Trophoblast cell (in vitro differentiated cells and primary cell): ENCODE measurements at regions not wholly inside any gene's neighbourhood (a gene's known extent, or its start where the extent isn't known, plus 50 kb on each side); places are given as distances from the start of the nearest gene placed in this dataset.

Experiments used
- DNase-seq, 2 donors: peaks; one replicate each; pipeline ENCODE4 v3.0.0-alpha.2; 2016
- H2AFZ ChIP-seq: 2 replicates; pipeline ENCODE4 v1.6.1; 2013; ENCODE audit warnings: low read length, moderate library complexity, mild to moderate bottlenecking; ENCODE audit not compliant: insufficient read depth, poor library complexity
- H2AK5ac ChIP-seq: 2 replicates; pipeline ENCODE4 v1.6.1; 2013; ENCODE audit warnings: mild to moderate bottlenecking, low read length
- H2BK120ac ChIP-seq: 2 replicates; pipeline ENCODE4 v1.6.1; 2013; ENCODE audit warnings: low read length, mild to moderate bottlenecking, moderate library complexity; ENCODE audit not compliant: insufficient read depth, poor library complexity
- H2BK12ac ChIP-seq: 2 replicates; pipeline ENCODE4 v1.6.1; 2013; ENCODE audit warnings: mild to moderate bottlenecking, low read length, moderate library complexity
- H2BK5ac ChIP-seq: 2 replicates; pipeline ENCODE4 v1.6.1; 2013; ENCODE audit warnings: low read length, low read depth, moderate library complexity, mild to moderate bottlenecking; ENCODE audit not compliant: poor library complexity
- H3K14ac ChIP-seq: 2 replicates; pipeline ENCODE4 v1.6.1; 2013; ENCODE audit warnings: mild to moderate bottlenecking, low read length
- H3K18ac ChIP-seq: 2 replicates; pipeline ENCODE4 v1.6.1; 2013; ENCODE audit warnings: mild to moderate bottlenecking, low read length
- H3K23ac ChIP-seq: 2 replicates; pipeline ENCODE4 v1.6.1; 2013; ENCODE audit warnings: low read length
- H3K27ac ChIP-seq: 2 replicates; pipeline ENCODE4 v1.5.1; 2013; ENCODE audit warnings: low read depth, mild to moderate bottlenecking, inconsistent platforms, low read length, moderate library complexity
- H3K27me3 ChIP-seq: 2 replicates; pipeline ENCODE4 v1.6.1; 2013; ENCODE audit warnings: inconsistent platforms, mild to moderate bottlenecking, low read length, moderate library complexity; ENCODE audit not compliant: insufficient read depth
- H3K36me3 ChIP-seq, 2 experiments: 1 replicate in 1 of 2; 2 replicates in 1 of 2; pipeline ENCODE4 v1.6.1; 2013; ENCODE audit warnings: low read length in 2 of 2, mild to moderate bottlenecking in 2 of 2, moderate library complexity in 1 of 2; ENCODE audit not compliant: insufficient read depth in 2 of 2, control insufficient read depth in 1 of 2
- H3K4ac ChIP-seq: 2 replicates; pipeline ENCODE4 v1.6.1; 2013; ENCODE audit warnings: low read depth, mild to moderate bottlenecking, low read length, moderate library complexity
- H3K4me1 ChIP-seq, 2 experiments: 1 replicate in 1 of 2; 2 replicates in 1 of 2; pipeline ENCODE4 v1.6.1; 2013; ENCODE audit warnings: low read length in 2 of 2, mild to moderate bottlenecking in 2 of 2, moderate library complexity in 1 of 2; ENCODE audit not compliant: insufficient read depth in 2 of 2, control insufficient read depth in 1 of 2
- H3K4me2 ChIP-seq: 2 replicates; pipeline ENCODE4 v1.6.1; 2013; ENCODE audit warnings: inconsistent platforms, mild to moderate bottlenecking, low read length, moderate library complexity
- H3K4me3 ChIP-seq: 2 replicates; pipeline ENCODE4 v1.5.1; 2013; ENCODE audit warnings: mild to moderate bottlenecking, low read depth, low read length, inconsistent platforms
- H3K79me1 ChIP-seq: one replicate; pipeline ENCODE4 v1.6.1; 2013; ENCODE audit warnings: low read length
- H3K79me2 ChIP-seq: 2 replicates; pipeline ENCODE4 v1.6.1; 2013; ENCODE audit warnings: low read length, mild to moderate bottlenecking; ENCODE audit not compliant: control insufficient read depth, insufficient read depth, poor library complexity
- H3K9ac ChIP-seq: 2 replicates; pipeline ENCODE4 v1.6.1; 2013; ENCODE audit warnings: mild to moderate bottlenecking, low read length
- H3K9me3 ChIP-seq: 2 replicates; pipeline ENCODE4 v1.6.1; 2013; ENCODE audit warnings: low read depth, mild to moderate bottlenecking, control low read depth, inconsistent platforms, low read length; ENCODE audit not compliant: insufficient read depth
- H4K12ac ChIP-seq: 2 replicates; pipeline ENCODE4 v1.6.1; 2013; ENCODE audit warnings: low read depth, mild to moderate bottlenecking, low read length, moderate library complexity
- H4K8ac ChIP-seq: 2 replicates; pipeline ENCODE4 v1.6.1; 2013; ENCODE audit warnings: low read depth, mild to moderate bottlenecking, low read length, moderate library complexity
- H4K91ac ChIP-seq: one replicate; pipeline ENCODE4 v1.6.1; 2013; ENCODE audit warnings: low read depth, mild to moderate bottlenecking, low read length, moderate library complexity
- WGBS: extraction: QIAGEN DNeasy Blood & Tissue Kit; methylation state at CpG from one replicate; pipeline ENCODE4 v1.1.7; 2013; ENCODE audit warnings: missing lambda C conversion rate; ENCODE audit not compliant: insufficient read length, insufficient coverage; ENCODE audit errors: extremely low coverage; 5-methylcytosine and 5-hydroxymethylcytosine counted together

DNA sequence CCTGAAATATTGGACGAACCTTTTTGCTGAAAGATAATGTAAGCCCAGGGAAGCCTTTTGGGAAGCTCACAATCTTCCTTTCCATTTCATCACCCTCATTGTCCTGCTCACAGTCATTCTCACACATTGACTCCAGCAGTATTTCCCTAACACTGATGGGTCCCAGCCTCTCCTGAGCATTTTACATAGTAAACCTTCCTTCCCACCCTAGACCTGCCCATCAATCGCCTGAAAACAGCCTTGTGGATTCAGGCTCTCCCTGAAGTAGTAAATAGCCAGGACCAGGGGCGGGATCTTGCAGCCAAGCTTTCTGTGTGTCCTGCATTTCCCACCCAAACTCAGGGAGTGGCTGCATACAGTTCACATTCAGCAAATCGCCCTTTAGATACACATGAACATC lies 149.9 kb downstream of the CYRIA start:
- Histone ChIP-seq H3K9ac (no peak overlapping the region), H3K18ac (no peak overlapping the region), H2AFZ (no peak overlapping the region), H3K79me2 (no peaks in the 10 kb centered on the region), H2BK120ac (no peak overlapping the region), H4K12ac (no peak overlapping the region), H3K4ac (no peak overlapping the region), H3K4me1 (no peaks in the 10 kb centered on the region), H4K8ac (no peak overlapping the region), H2AK5ac (no peak overlapping the region), H3K4me3 (no peak overlapping the region), H3K27me3 (no peaks in the 10 kb centered on the region), H3K79me1 (no peaks in the 10 kb centered on the region), H3K9me3 (peaks cover 2% of the 10 kb centered on the region), H3K14ac (no peak overlapping the region), H2BK5ac (no peak overlapping the region), H3K4me2 (no peak overlapping the region), H4K91ac (no peak overlapping the region), H2BK12ac (no peak overlapping the region), H3K27ac (no peak overlapping the region), H3K36me3 (no peaks in the 10 kb centered on the region), H3K23ac (no peak overlapping the region)
- no CpG with 5 or more reads among the region's 4 CpGs for WGBS
- DNase-seq = no peak

DNA sequence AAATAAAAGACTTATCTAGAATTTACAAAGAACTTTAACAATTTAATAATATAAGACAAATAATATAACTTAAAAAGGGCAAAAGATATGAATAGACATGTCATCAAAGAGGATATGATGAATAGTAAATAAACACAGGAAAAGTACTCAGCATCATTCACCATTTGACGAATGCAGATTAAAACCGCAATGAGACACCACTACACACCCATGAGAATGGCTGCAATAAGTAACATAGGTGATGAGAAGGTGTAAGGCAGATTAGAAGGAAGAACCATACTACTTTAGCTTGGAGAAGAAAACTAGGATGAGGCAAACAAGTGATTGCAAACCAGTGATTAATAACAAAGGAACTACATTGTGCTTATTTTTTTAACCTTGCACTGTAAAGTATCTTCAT lies 152.0 kb downstream of the CYRIA start:
- Histone ChIP-seq H2BK120ac (no peak overlapping the region), H3K79me2 (no peaks in the 10 kb centered on the region), H3K4ac (no peak overlapping the region), H3K18ac (no peak overlapping the region), H3K9ac (no peak overlapping the region), H3K4me1 (no peaks in the 10 kb centered on the region), H3K27ac (no peak overlapping the region), H2AFZ (no peak overlapping the region), H2BK5ac (no peak overlapping the region), H3K9me3 (peaks cover 3% of the 10 kb centered on the region), H3K4me2 (no peak overlapping the region), H3K27me3 (no peaks in the 10 kb centered on the region), H3K79me1 (no peaks in the 10 kb centered on the region), H4K8ac (no peak overlapping the region), H3K4me3 (no peak overlapping the region), H3K36me3 (no peaks in the 10 kb centered on the region), H2BK12ac (no peak overlapping the region), H3K14ac (no peak overlapping the region), H2AK5ac (no peak overlapping the region), H4K91ac (no peak overlapping the region), H4K12ac (no peak overlapping the region), H3K23ac (no peak overlapping the region)
- no CpG with 5 or more reads among the region's 2 CpGs for WGBS
- no peak for DNase-seq

DNA sequence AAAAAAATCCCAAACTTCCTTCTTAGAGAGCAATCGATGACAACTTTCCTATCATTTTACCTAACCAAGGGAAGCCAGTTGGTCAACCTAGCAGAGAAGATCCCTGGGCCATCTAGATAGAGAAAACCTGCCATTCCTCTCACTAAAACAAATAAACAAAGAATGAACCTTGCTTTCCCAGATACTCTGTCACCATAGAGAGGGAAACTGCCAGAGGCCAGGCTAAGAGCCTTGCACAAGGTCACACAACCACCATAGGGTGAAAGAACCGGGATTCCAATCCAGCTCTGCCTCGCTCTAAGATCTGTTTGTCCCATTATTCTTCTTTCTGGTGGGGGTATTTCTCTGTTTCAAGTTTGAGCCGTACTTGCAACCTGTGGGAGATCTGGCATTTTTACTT lies 154.6 kb downstream of the CYRIA start:
- Histone ChIP-seq H2BK5ac (no peak overlapping the region), H3K9me3 (peaks cover 5% of the 10 kb centered on the region), H2BK12ac (no peak overlapping the region), H3K4me2 (no peak overlapping the region), H3K18ac (no peak overlapping the region), H2AK5ac (no peak overlapping the region), H3K9ac (no peak overlapping the region), H2BK120ac (no peak overlapping the region), H3K79me1 (no peaks in the 10 kb centered on the region), H3K14ac (no peak overlapping the region), H3K4me3 (no peak overlapping the region), H3K36me3 (no peaks in the 10 kb centered on the region), H3K27ac (no peak overlapping the region), H4K8ac (no peak overlapping the region), H4K12ac (no peak overlapping the region), H3K79me2 (no peaks in the 10 kb centered on the region), H4K91ac (no peak overlapping the region), H3K4ac (no peak overlapping the region), H3K23ac (no peak overlapping the region), H2AFZ (no peak overlapping the region), H3K27me3 (peaks cover 5% of the 10 kb centered on the region), H3K4me1 (peaks cover 2 to 4% of the 10 kb centered on the region in 2 experiments)
- no CpG with 5 or more reads among the region's 4 CpGs for WGBS
- DNase-seq = peak in 1 of 2 donors; percentile 23

DNA sequence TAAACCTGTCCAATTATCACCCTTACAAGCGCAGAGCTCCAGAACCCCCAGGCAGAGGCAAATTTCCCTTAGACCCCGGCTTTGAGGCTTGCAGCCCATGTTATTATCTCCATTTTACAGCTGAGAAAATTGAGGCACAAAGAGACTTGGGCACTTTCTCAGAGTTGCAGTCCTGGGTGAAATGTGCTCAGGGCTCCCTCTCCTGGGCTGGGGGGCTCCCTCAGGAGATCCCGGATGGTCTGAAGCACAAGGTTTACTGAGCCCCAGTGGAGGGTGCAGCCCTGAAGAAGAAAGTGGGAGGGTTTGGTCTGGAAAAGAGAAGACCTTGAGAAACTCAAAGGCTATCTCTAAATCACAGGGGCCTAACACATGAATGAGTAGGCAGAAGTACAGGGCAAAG lies 156.6 kb downstream of the CYRIA start:
- no peak overlapping the region for H2BK12ac ChIP-seq
- H3K4me1 ChIP-seq = peaks cover 2 to 4% of the 10 kb centered on the region in 2 experiments
- H3K4me2 ChIP-seq = no peak overlapping the region
- H3K4me3 ChIP-seq = no peak overlapping the region
- H3K23ac ChIP-seq = no peak overlapping the region
- peaks cover 5% of the 10 kb centered on the region for H3K27me3 ChIP-seq
- no peak for DNase-seq
- H4K8ac ChIP-seq = no peak overlapping the region
- H3K18ac ChIP-seq = no peak overlapping the region
- H3K36me3 ChIP-seq = no peaks in the 10 kb centered on the region
- WGBS = no CpG with 5 or more reads among the region's 3 CpGs
- no peak overlapping the region for H3K27ac ChIP-seq
- no peak overlapping the region for H3K9ac ChIP-seq
- no peak overlapping the region for H2BK5ac ChIP-seq
- H3K14ac ChIP-seq = no peak overlapping the region
- no peaks in the 10 kb centered on the region for H3K79me1 ChIP-seq
- H3K4ac ChIP-seq = no peak overlapping the region
- H4K12ac ChIP-seq = no peak overlapping the region
- no peaks in the 10 kb centered on the region for H3K79me2 ChIP-seq
- no peak overlapping the region for H2AK5ac ChIP-seq
- H2BK120ac ChIP-seq = no peak overlapping the region
- H2AFZ ChIP-seq = no peak overlapping the region
- H4K91ac ChIP-seq = no peak overlapping the region
- H3K9me3 ChIP-seq = peaks cover 5% of the 10 kb centered on the region
